SK-N-SH treated with all-trans-retinoic acid at 6 μM for 48 hours (cell line): ENCODE measurements at regions not wholly inside any gene's neighbourhood (a gene's known extent, or its start where the extent isn't known, plus 50 kb on each side); places are given as distances from the start of the nearest gene placed in this dataset.

Experiments used
- CREB5 ChIP-seq: fragments of 250-450 bp; sonication (Bioruptor Pico); IDR thresholded peaks from 2 replicates; pipeline ENCODE4 v1.5.1; 2020; ENCODE audit warnings: low read depth, mild to moderate bottlenecking, moderate library complexity
- TF ChIP-seq, protein P1 (sequence below): fragments of 250-450 bp; sonication (Bioruptor Pico); IDR thresholded peaks from 2 replicates; pipeline ENCODE4 v1.8.0; 2020; ENCODE audit warnings: mild to moderate bottlenecking, moderate library complexity, borderline replicate concordance

- TF ChIP-seq, protein P1, sequence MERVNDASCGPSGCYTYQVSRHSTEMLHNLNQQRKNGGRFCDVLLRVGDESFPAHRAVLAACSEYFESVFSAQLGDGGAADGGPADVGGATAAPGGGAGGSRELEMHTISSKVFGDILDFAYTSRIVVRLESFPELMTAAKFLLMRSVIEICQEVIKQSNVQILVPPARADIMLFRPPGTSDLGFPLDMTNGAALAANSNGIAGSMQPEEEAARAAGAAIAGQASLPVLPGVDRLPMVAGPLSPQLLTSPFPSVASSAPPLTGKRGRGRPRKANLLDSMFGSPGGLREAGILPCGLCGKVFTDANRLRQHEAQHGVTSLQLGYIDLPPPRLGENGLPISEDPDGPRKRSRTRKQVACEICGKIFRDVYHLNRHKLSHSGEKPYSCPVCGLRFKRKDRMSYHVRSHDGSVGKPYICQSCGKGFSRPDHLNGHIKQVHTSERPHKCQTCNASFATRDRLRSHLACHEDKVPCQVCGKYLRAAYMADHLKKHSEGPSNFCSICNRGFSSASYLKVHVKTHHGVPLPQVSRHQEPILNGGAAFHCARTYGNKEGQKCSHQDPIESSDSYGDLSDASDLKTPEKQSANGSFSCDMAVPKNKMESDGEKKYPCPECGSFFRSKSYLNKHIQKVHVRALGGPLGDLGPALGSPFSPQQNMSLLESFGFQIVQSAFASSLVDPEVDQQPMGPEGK (CRISPR knock-in tag) = no peak
- no peak for TF ChIP-seq CREB5
These were observed 57.2 kb upstream of the DLK1 start for GRCh38 chr14:100669468-100669867.
